RWPE2 (cell line): ENCODE measurements at regions not wholly inside any gene's neighbourhood (a gene's known extent, or its start where the extent isn't known, plus 50 kb on each side); places are given as distances from the start of the nearest gene placed in this dataset.

Experiments used
- ATAC-seq: fragments of 200-7000 bp; cut with Tn5 transposase; 3 replicates; pipeline ENCODE4 v1.9.1; 2021; ENCODE audit warnings: low read depth
- DNase-seq: peaks from one replicate; pipeline ENCODE4 v3.0.0-alpha.2; 2020; ENCODE audit warnings: low spot score
- H3K27ac ChIP-seq: fragments of 450-650 bp; 2 replicates; pipeline ENCODE4 v1.5.1; 2017; ENCODE audit warnings: mild to moderate bottlenecking; ENCODE audit not compliant: poor library complexity, severe bottlenecking
- H3K27me3 ChIP-seq: fragments of 250-450 bp; sonication (Bioruptor Pico); 2 replicates; pipeline ENCODE4 v1.5.1; 2021; ENCODE audit warnings: mild to moderate bottlenecking, moderate library complexity; ENCODE audit not compliant: insufficient read depth, poor library complexity, severe bottlenecking
- H3K36me3 ChIP-seq: fragments of 250-450 bp; sonication (Bioruptor Pico); 2 replicates; pipeline ENCODE4 v1.5.1; 2020; ENCODE audit warnings: low read depth, mild to moderate bottlenecking, moderate library complexity
- H3K4me1 ChIP-seq: fragments of 250-450 bp; sonication (Bioruptor Pico); 2 replicates; pipeline ENCODE4 v1.5.1; 2021; ENCODE audit warnings: mild to moderate bottlenecking, moderate library complexity; ENCODE audit not compliant: insufficient read depth, poor library complexity, severe bottlenecking
- H3K4me3 ChIP-seq: fragments of 250-450 bp; sonication (Bioruptor Pico); 2 replicates; pipeline ENCODE4 v1.5.1; 2021; ENCODE audit warnings: mild to moderate bottlenecking, moderate library complexity; ENCODE audit not compliant: severe bottlenecking
- H3K9me3 ChIP-seq: fragments of 250-450 bp; sonication (Bioruptor Pico); 2 replicates; pipeline ENCODE4 v1.5.1; 2021; ENCODE audit warnings: mild to moderate bottlenecking, moderate library complexity; ENCODE audit not compliant: severe bottlenecking
- CTCF ChIP-seq: fragments of 450-650 bp; IDR thresholded peaks from one replicate; pipeline ENCODE4 v1.5.1; 2017; ENCODE audit warnings: mild to moderate bottlenecking, moderate library complexity; ENCODE audit not compliant: poor library complexity, severe bottlenecking

GRCh38 chr9:16197578-16198370, 644.9 kb downstream of the CCDC171 start:
- no peak overlapping the region for H3K27ac ChIP-seq
- no peaks in the 10 kb centered on the region for H3K27me3 ChIP-seq
- no peak overlapping the region for H3K4me3 ChIP-seq

GRCh38 chr9:16198996-16199395, 646.2 kb downstream of the CCDC171 start:
- Histone ChIP-seq H3K27ac (no peak overlapping the region), H3K4me1 (peaks cover 15% of the 10 kb centered on the region), H3K4me3 (no peak overlapping the region), H3K27me3 (no peaks in the 10 kb centered on the region), H3K36me3 (no peaks in the 10 kb centered on the region), H3K9me3 (no peaks in the 10 kb centered on the region)
- ATAC-seq = no peak
- TF ChIP-seq CTCF = no peak
- DNase-seq = no peak

More at GRCh38 chr9:16197578-16198370, 644.9 kb downstream of the CCDC171 start:
- H3K4me1 ChIP-seq = peaks cover 3% of the 10 kb centered on the region
- DNase-seq (no peak), ATAC-seq (no peak)
- no peaks in the 10 kb centered on the region for H3K36me3 ChIP-seq
- H3K9me3 ChIP-seq = no peaks in the 10 kb centered on the region
- TF ChIP-seq CTCF = no peak

- peaks cover 16% of the 10 kb centered on the region for H3K4me1 ChIP-seq
- H3K9me3 ChIP-seq = no peaks in the 10 kb centered on the region
- no peaks in the 10 kb centered on the region for H3K27me3 ChIP-seq
- ATAC-seq = no peak
- no peak for TF ChIP-seq CTCF
- no peak overlapping the region for H3K4me3 ChIP-seq
- no peak for DNase-seq
- no peak overlapping the region for H3K27ac ChIP-seq
- H3K36me3 ChIP-seq = no peaks in the 10 kb centered on the region
These were observed 649.4 kb downstream of the CCDC171 start for GRCh38 chr9:16202221-16202620.

GRCh38 chr9:16202914-16203728, 650.3 kb downstream of the CCDC171 start:
- ATAC-seq = peak; percentile 100
- Histone ChIP-seq H3K4me1 (peaks cover 16% of the 10 kb centered on the region), H3K4me3 (no peak overlapping the region), H3K9me3 (no peaks in the 10 kb centered on the region), H3K27ac (peak overlapping the region; percentile 64), H3K27me3 (no peaks in the 10 kb centered on the region), H3K36me3 (no peaks in the 10 kb centered on the region)
- peak; percentile 78 for DNase-seq
- no peak for TF ChIP-seq CTCF
